CD4-positive, alpha-beta T cell (primary cell): ENCODE measurements at regions not wholly inside any gene's neighbourhood (a gene's known extent, or its start where the extent isn't known, plus 50 kb on each side); places are given as distances from the start of the nearest gene placed in this dataset.

Experiments
- ATAC-seq: fragments of 200-7000 bp; cut with Tn5 transposase; one replicate; pipeline ENCODE4 v1.10.0; 2022; ENCODE audit warnings: mild to moderate bottlenecking; ENCODE audit not compliant: poor library complexity
- CTCF ChIA-PET: fragments of 350-600 bp; sonication (Branson Sonifier 250); formaldehyde crosslinking; loops from one replicate; lab custom pipeline; 2021; ENCODE audit warnings: antibody characterized with exemption, inconsistent platforms; lab: Charles Lee
- POLR2A ChIA-PET: fragments of 350-600 bp; sonication (Branson Sonifier 250); formaldehyde crosslinking; loops from one replicate; lab custom pipeline; 2021; ENCODE audit warnings: antibody characterized with exemption, inconsistent platforms; lab: Charles Lee
- DNase-seq, 14 experiments: peaks; one replicate each; pipeline ENCODE4 v3.0.0-alpha.2; 2013 to 2020; ENCODE audit warnings: mixed read lengths in 2 of 14
- H3K27ac ChIP-seq, 2 donors: one replicate each; pipeline versions ENCODE4 v1.5.1 to v1.7.0; 2013; ENCODE audit warnings: low read length in 2 of 2, low read depth in 1 of 2, mild to moderate bottlenecking in 1 of 2
- H3K27me3 ChIP-seq, 2 experiments: 1 replicate in 1 of 2; 2 replicates in 1 of 2; pipeline versions ENCODE4 v1.6.1 to v1.7.0; 2013; ENCODE audit warnings: low read length in 2 of 2, control low read depth in 1 of 2, mild to moderate bottlenecking in 1 of 2, moderate library complexity in 1 of 2; ENCODE audit not compliant: insufficient read depth in 2 of 2, control insufficient read depth in 1 of 2
- H3K36me3 ChIP-seq: one replicate; pipeline ENCODE4 v1.6.1; 2013; ENCODE audit warnings: low read length, control low read depth; ENCODE audit not compliant: insufficient read depth
- H3K4me1 ChIP-seq: one replicate; pipeline ENCODE4 v1.6.1; 2013; ENCODE audit warnings: low read length, control low read depth; ENCODE audit not compliant: insufficient read depth
- H3K4me3 ChIP-seq: one replicate; pipeline ENCODE4 v1.5.1; 2013; ENCODE audit warnings: mild to moderate bottlenecking, low read length, moderate library complexity
- H3K9me3 ChIP-seq, 2 experiments: 1 replicate in 1 of 2; 2 replicates in 1 of 2; pipeline versions ENCODE4 v1.6.1 to v1.7.0; 2013; ENCODE audit warnings: low read length in 2 of 2, mild to moderate bottlenecking in 2 of 2, control low read depth in 1 of 2, moderate library complexity in 1 of 2; ENCODE audit not compliant: control insufficient read depth in 1 of 2, insufficient read depth in 1 of 2
- H3K27ac Mint-ChIP-seq: one replicate; pipeline ENCODE4 v1.8.0; 2020; ENCODE audit warnings: mixed read lengths
- H3K27me3 Mint-ChIP-seq: one replicate; pipeline ENCODE4 v1.8.0; 2021; ENCODE audit warnings: mixed read lengths
- H3K36me3 Mint-ChIP-seq: one replicate; pipeline ENCODE4 v1.8.0; 2021; ENCODE audit warnings: low read depth, mixed read lengths
- H3K4me1 Mint-ChIP-seq: one replicate; pipeline ENCODE4 v1.8.0; 2021; ENCODE audit warnings: low read depth, mixed read lengths
- H3K4me3 Mint-ChIP-seq: one replicate; pipeline ENCODE4 v1.8.0; 2020; ENCODE audit warnings: mild to moderate bottlenecking, mixed read lengths
- H3K9me3 Mint-ChIP-seq: one replicate; pipeline ENCODE4 v1.8.0; 2020; ENCODE audit warnings: mixed read lengths
- CTCF ChIP-seq: fragments of 200-600 bp; IDR thresholded peaks from one replicate; pipeline ENCODE4 v1.8.0; 2022; ENCODE audit warnings: antibody characterized with exemption, mild to moderate bottlenecking
- intact Hi-C, 2 experiments: fragments of 100-400 bp; cut with DNase I in 1 of 2; cut with micrococcal nuclease in 1 of 2; formaldehyde crosslinking; loops; one replicate each; pipeline versions ENCODE4 v1.15.1 to v1.9.0; 2023 to 2025; cut with DNase I, micrococcal nuclease

- ChIA-PET CTCF (no interaction called here), POLR2A (no interaction called here)
- no peak overlapping the region for H3K4me3 ChIP-seq
- Mint-ChIP-seq H3K36me3 (no peaks in the 10 kb centered on the region), H3K9me3 (no peaks in the 10 kb centered on the region), H3K4me3 (no peak overlapping the region), H3K27me3 (no peaks in the 10 kb centered on the region), H3K27ac (no peak overlapping the region), H3K4me1 (no peaks in the 10 kb centered on the region)
- no peaks in the 10 kb centered on the region for H3K4me1 ChIP-seq
- ATAC-seq: no peak
- no peak for TF ChIP-seq CTCF
- H3K27me3 ChIP-seq: no peaks in the 10 kb centered on the region
- no peaks in the 10 kb centered on the region for H3K9me3 ChIP-seq
- H3K27ac ChIP-seq: no peak overlapping the region
- intact Hi-C loops: no loop called here
- DNase-seq: no peak
- H3K36me3 ChIP-seq: no peaks in the 10 kb centered on the region
Observed at GRCh38 chr21:15219894-15220293, 155.1 kb upstream of the NRIP1 start.

- ChIA-PET POLR2A (no interaction called here), CTCF (interaction anchor here (1.5 kb wide), 1 partner anchor 19 kb away, joined by 3 read pairs; no protein-coding TSS in a partner anchor)
- DNase-seq (peak in 3 of 14 experiments; percentile 13 to 67 (median 51)), ATAC-seq (no peak)
- Histone ChIP-seq H3K36me3 (no peaks in the 10 kb centered on the region), H3K27me3 (no peaks in the 10 kb centered on the region), H3K4me1 (no peaks in the 10 kb centered on the region), H3K4me3 (no peak overlapping the region), H3K27ac (no peak overlapping the region), H3K9me3 (no peaks in the 10 kb centered on the region)
- Mint-ChIP-seq H3K36me3 (no peaks in the 10 kb centered on the region), H3K4me3 (no peak overlapping the region), H3K9me3 (no peaks in the 10 kb centered on the region), H3K27me3 (no peaks in the 10 kb centered on the region), H3K27ac (no peak overlapping the region), H3K4me1 (no peaks in the 10 kb centered on the region)
- no peak for TF ChIP-seq CTCF
- intact Hi-C loops: no loop called here
Observed at GRCh38 chr21:15221799-15222386, 157.1 kb upstream of the NRIP1 start.

- no peak for TF ChIP-seq CTCF
- intact Hi-C loops: no loop called here
- no peaks in the 10 kb centered on the region for H3K9me3 ChIP-seq
- H3K27ac ChIP-seq: no peak overlapping the region
- CTCF ChIA-PET: interaction anchor here (1.5 kb wide), 1 partner anchor 18 kb away, joined by 3 read pairs; no protein-coding TSS in a partner anchor
- H3K4me1 ChIP-seq: no peaks in the 10 kb centered on the region
- H3K27me3 ChIP-seq: no peaks in the 10 kb centered on the region
- no peaks in the 10 kb centered on the region for H3K36me3 ChIP-seq
- Mint-ChIP-seq H3K36me3 (no peaks in the 10 kb centered on the region), H3K9me3 (no peaks in the 10 kb centered on the region), H3K4me1 (no peaks in the 10 kb centered on the region), H3K4me3 (no peak overlapping the region), H3K27ac (no peak overlapping the region), H3K27me3 (no peaks in the 10 kb centered on the region)
- H3K4me3 ChIP-seq: no peak overlapping the region
- DNase-seq (peak in 2 of 14 experiments; percentile 13 to 37), ATAC-seq (no peak)
- POLR2A ChIA-PET: no interaction called here
Observed at GRCh38 chr21:15222707-15223106, 157.9 kb upstream of the NRIP1 start.
